NT2/D1 (cell line): ENCODE measurements at regions not wholly inside any gene's neighbourhood (a gene's known extent, or its start where the extent isn't known, plus 50 kb on each side); places are given as distances from the start of the nearest gene placed in this dataset.

Source experiments
- SUZ12 ChIP-seq: IDR thresholded peaks from 2 replicates; pipeline ENCODE4 v1.6.1; 2011; ENCODE audit not compliant: insufficient read length, insufficient read depth; ENCODE audit errors: extremely low read depth
- YY1 ChIP-seq: IDR thresholded peaks from 2 replicates; pipeline ENCODE4 v1.6.1; 2011; ENCODE audit not compliant: insufficient read length, insufficient read depth
- ZNF274 ChIP-seq: IDR thresholded peaks from 2 replicates; pipeline ENCODE4 v1.6.1; 2011; ENCODE audit warnings: mild to moderate bottlenecking, low read depth, low read length

DNA sequence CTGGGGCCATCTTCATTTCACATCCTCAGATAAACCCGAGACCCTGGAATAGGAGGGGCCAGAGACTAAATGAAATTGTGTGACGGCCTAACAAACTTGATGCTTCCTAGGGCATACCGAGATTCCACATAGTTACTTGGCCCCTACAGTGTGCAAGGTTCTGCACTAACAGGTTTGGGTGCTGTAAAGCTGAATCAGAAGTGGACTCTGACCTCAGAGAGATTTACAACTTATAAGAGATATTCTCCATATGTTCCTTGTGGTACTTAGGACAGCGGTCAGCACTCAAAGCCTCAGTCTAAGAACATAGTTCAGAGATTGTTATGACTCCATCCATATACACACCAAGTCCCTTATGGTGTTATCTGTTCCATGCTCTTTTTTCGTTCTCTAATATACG, 55.1 kb upstream of the FHIP2A start:
- TF ChIP-seq YY1 (no peak), SUZ12 (no peak), ZNF274 (no peak)
